HCT116 (cell line): ENCODE measurements at regions not wholly inside any gene's neighbourhood (a gene's known extent, or its start where the extent isn't known, plus 50 kb on each side); places are given as distances from the start of the nearest gene placed in this dataset.

Source experiments
- CBX3 ChIP-seq: IDR thresholded peaks from 2 replicates; pipeline ENCODE4 v1.6.1; 2012; ENCODE audit warnings: low read depth
- CEBPB ChIP-seq: IDR thresholded peaks from 2 replicates; pipeline ENCODE4 v1.6.1; 2012; ENCODE audit warnings: low read depth
- CTCF ChIP-seq, 3 experiments: fragments of 200-600 bp in 1 of 3; sonication (generic) in 1 of 3; IDR thresholded peaks in 2 of 3; conservative IDR thresholded peaks in 1 of 3; 2 replicates each; pipeline ENCODE4 v1.5.1; 2012 to 2017; ENCODE audit warnings: low read depth in 2 of 3, low read length in 2 of 3, antibody characterized with exemption in 1 of 3, borderline replicate concordance in 1 of 3, control low read depth in 1 of 3, mild to moderate bottlenecking in 1 of 3, mixed read lengths in 1 of 3, mixed run types in 1 of 3, moderate library complexity in 1 of 3; ENCODE audit not compliant: insufficient read depth in 1 of 3
- ELF1 ChIP-seq: IDR thresholded peaks from 2 replicates; pipeline ENCODE4 v1.6.1; 2012; ENCODE audit warnings: low read depth, borderline replicate concordance
- EZH2 ChIP-seq: fragments of 200-600 bp; sonication (generic); IDR thresholded peaks from 2 replicates; pipeline ENCODE4 v1.6.1; 2017; ENCODE audit warnings: antibody characterized with exemption, mixed run types
- MAX ChIP-seq: IDR thresholded peaks from 2 replicates; pipeline ENCODE4 v1.6.1; 2012
- POLR2A ChIP-seq: IDR thresholded peaks from 2 replicates; pipeline ENCODE4 v1.7.0; 2011; ENCODE audit warnings: borderline replicate concordance; ENCODE audit not compliant: insufficient read depth, insufficient read length; ENCODE audit errors: extremely low read depth
- POLR2AphosphoS5 ChIP-seq: IDR thresholded peaks from 2 replicates; pipeline ENCODE4 v1.6.1; 2011; ENCODE audit warnings: mild to moderate bottlenecking, low read depth, low read length, moderate library complexity
- RAD21 ChIP-seq: IDR thresholded peaks from 2 replicates; pipeline ENCODE4 v1.6.1; 2012; ENCODE audit warnings: low read depth, mild to moderate bottlenecking
- REST ChIP-seq: IDR thresholded peaks from 2 replicates; pipeline ENCODE4 v1.6.1; 2012; ENCODE audit warnings: low read depth
- SIN3A ChIP-seq: IDR thresholded peaks from 2 replicates; pipeline ENCODE4 v1.6.1; 2012; ENCODE audit warnings: low read depth
- SP1 ChIP-seq: IDR thresholded peaks from 2 replicates; pipeline ENCODE4 v1.6.1; 2012; ENCODE audit warnings: low read depth
- YY1 ChIP-seq: IDR thresholded peaks from 2 replicates; pipeline ENCODE4 v1.6.1; 2011; ENCODE audit warnings: low read length, low read depth, moderate library complexity, mild to moderate bottlenecking; ENCODE audit not compliant: insufficient replicate concordance; ENCODE audit errors: extremely low read depth

- no peak for TF ChIP-seq CEBPB
- no peak for TF ChIP-seq CTCF (IDR thresholded peaks at IDR 0.05 in 2 of 3, conservative IDR thresholded peaks at IDR 0.05 in 1 of 3; ENCODE audit: borderline replicate concordance in 1 of 3, insufficient read depth in 1 of 3, low read depth in 2 of 3, low read length in 2 of 3)
- TF ChIP-seq EZH2, result no peak
- TF ChIP-seq POLR2A, result no peak
- no peak for TF ChIP-seq YY1
- no peak for TF ChIP-seq ELF1
- no peak for TF ChIP-seq CBX3
- TF ChIP-seq REST, result no peak
- TF ChIP-seq MAX, result no peak
- no peak for TF ChIP-seq SP1
- TF ChIP-seq RAD21, result no peak
- TF ChIP-seq POLR2AphosphoS5, result no peak
- no peak for TF ChIP-seq SIN3A
Observed at GRCh38 chr3:178455946-178456345, 80.3 kb upstream of the KCNMB2 start.
